DMS153 treated with DMSO at 0.1 percent for 48 hours (cell line): ENCODE measurements at regions not wholly inside any gene's neighbourhood (a gene's known extent, or its start where the extent isn't known, plus 50 kb on each side); places are given as distances from the start of the nearest gene placed in this dataset.
"Not testable (repeated sequence)": the region's sequence is repeated elsewhere in the genome, so short reads cannot be mapped to it uniquely, and the experiment has no call there.

ENCODE experiments used
- DNase-seq: peaks from one replicate; lab custom pipeline; 2025; ENCODE audit not compliant: unreplicated experiment; lab: John Stamatoyannopoulos, UW

- no peak for DNase-seq
Observed at GRCh38 chr4:31442236-31442635, 722.1 kb downstream of the PCDH7 start.

- no peak for DNase-seq
Observed at GRCh38 chr4:31445526-31445925, 725.4 kb downstream of the PCDH7 start.

GRCh38 chr4:31455612-31456011, 735.4 kb downstream of the PCDH7 start:
- no peak for DNase-seq

GRCh38 chr4:31458813-31459212, 738.6 kb downstream of the PCDH7 start:
- DNase-seq, result no peak

- DNase-seq, result no peak
Observed at GRCh38 chr4:31461421-31461820, 741.3 kb downstream of the PCDH7 start.

GRCh38 chr4:31467781-31468180, 747.6 kb downstream of the PCDH7 start:
- no peak for DNase-seq

GRCh38 chr4:31474221-31474620, 754.1 kb downstream of the PCDH7 start:
- DNase-seq, result no peak

- DNase-seq, result no peak
Observed at GRCh38 chr4:31482691-31483090, 762.5 kb downstream of the PCDH7 start.

- not testable (repeated sequence) for DNase-seq
Observed at GRCh38 chr4:31499216-31499615, 779.0 kb downstream of the PCDH7 start.

- no peak for DNase-seq
Observed at GRCh38 chr4:31516520-31516919, 796.4 kb downstream of the PCDH7 start.

- no peak for DNase-seq
Observed at GRCh38 chr4:31518796-31519250, 798.7 kb downstream of the PCDH7 start.

GRCh38 chr4:31530555-31530954, 810.4 kb downstream of the PCDH7 start:
- no peak for DNase-seq

- DNase-seq, result no peak
Observed at GRCh38 chr4:31538877-31539276, 818.7 kb downstream of the PCDH7 start.

GRCh38 chr4:31539284-31540069, 819.3 kb downstream of the PCDH7 start:
- DNase-seq, result no peak

- DNase-seq, result no peak
Observed at GRCh38 chr4:31545330-31545729, 825.2 kb downstream of the PCDH7 start.

- DNase-seq, result no peak
Observed at GRCh38 chr4:31545755-31546154, 825.6 kb downstream of the PCDH7 start.

GRCh38 chr4:31548021-31548420, 827.9 kb downstream of the PCDH7 start:
- DNase-seq, result no peak

- DNase-seq, result no peak
Observed at GRCh38 chr4:31548823-31549222, 828.7 kb downstream of the PCDH7 start.

- DNase-seq, result no peak
Observed at GRCh38 chr4:31549256-31549655, 829.1 kb downstream of the PCDH7 start.

- no peak for DNase-seq
Observed at GRCh38 chr4:31557437-31557836, 837.3 kb downstream of the PCDH7 start.

- DNase-seq, result no peak
Observed at GRCh38 chr4:31573554-31573953, 853.4 kb downstream of the PCDH7 start.

GRCh38 chr4:31575504-31575903, 855.3 kb downstream of the PCDH7 start:
- no peak for DNase-seq

GRCh38 chr4:31580843-31581242, 860.7 kb downstream of the PCDH7 start:
- DNase-seq, result no peak
